OCI-LY1 (cell line): ENCODE measurements at regions not wholly inside any gene's neighbourhood (a gene's known extent, or its start where the extent isn't known, plus 50 kb on each side); places are given as distances from the start of the nearest gene placed in this dataset.

Source experiments
- H2AFZ ChIP-seq: fragments of 200-600 bp; sonication (generic), shearing (Covaris generic); 2 replicates; pipeline ENCODE4 v1.6.0; 2014; ENCODE audit warnings: antibody characterized with exemption, mild to moderate bottlenecking, low read length
- H3F3A ChIP-seq: fragments of 200-600 bp; sonication (generic), shearing (Covaris generic); 2 replicates; pipeline ENCODE4 v1.6.0; 2014; ENCODE audit warnings: mild to moderate bottlenecking, antibody characterized with exemption, low read length, moderate library complexity; ENCODE audit not compliant: insufficient read depth
- H3K27ac ChIP-seq: fragments of 200-600 bp; sonication (generic); 2 replicates; pipeline ENCODE4 v1.5.1; 2014; ENCODE audit warnings: low read length, mixed run types, mild to moderate bottlenecking, low read depth; ENCODE audit not compliant: poor library complexity, severe bottlenecking
- H3K27me3 ChIP-seq: fragments of 200-600 bp; sonication (generic); 2 replicates; pipeline ENCODE4 v1.6.0; 2014; ENCODE audit warnings: antibody characterized with exemption, mild to moderate bottlenecking, low read length, moderate library complexity; ENCODE audit not compliant: insufficient read depth
- H3K36me3 ChIP-seq: fragments of 200-600 bp; sonication (generic); 2 replicates; pipeline ENCODE4 v1.6.1; 2014; ENCODE audit warnings: mild to moderate bottlenecking, antibody characterized with exemption, low read length, moderate library complexity, mixed read lengths; ENCODE audit not compliant: insufficient read depth
- H3K4me1 ChIP-seq: fragments of 200-600 bp; sonication (generic); 2 replicates; pipeline ENCODE4 v1.5.1; 2014; ENCODE audit warnings: mild to moderate bottlenecking, low read length, moderate library complexity; ENCODE audit not compliant: insufficient read depth, severe bottlenecking
- H3K4me2 ChIP-seq: fragments of 200-600 bp; sonication (generic), shearing (Covaris generic); 2 replicates; pipeline ENCODE4 v1.6.1; 2014; ENCODE audit warnings: low read length
- H3K4me3 ChIP-seq: fragments of 200-600 bp; sonication (generic); 2 replicates; pipeline ENCODE4 v1.5.1; 2014; ENCODE audit warnings: low read length, low read depth, mild to moderate bottlenecking, mixed read lengths; ENCODE audit not compliant: poor library complexity, severe bottlenecking
- H3K79me2 ChIP-seq: fragments of 200-600 bp; shearing (Covaris generic); 2 replicates; pipeline ENCODE4 v1.6.1; 2016; ENCODE audit warnings: mixed run types, low read length, mixed read lengths; ENCODE audit not compliant: insufficient read depth
- H3K9ac ChIP-seq: fragments of 200-600 bp; sonication (generic), shearing (Covaris generic); 2 replicates; pipeline ENCODE4 v1.6.1; 2014; ENCODE audit warnings: mild to moderate bottlenecking, low read length, mixed read lengths
- H3K9me2 ChIP-seq: fragments of 200-600 bp; sonication (generic), shearing (Covaris generic); 2 replicates; pipeline ENCODE4 v1.6.1; 2014; ENCODE audit warnings: low read depth, mild to moderate bottlenecking, low read length, mixed read lengths
- H3K9me3 ChIP-seq: fragments of 200-600 bp; shearing (Covaris generic); 2 replicates; pipeline ENCODE4 v1.6.1; 2014; ENCODE audit warnings: low read length, mixed read lengths
- H4K20me1 ChIP-seq: fragments of 200-600 bp; sonication (generic), shearing (Covaris generic); 2 replicates; pipeline ENCODE4 v1.6.0; 2016; ENCODE audit warnings: mild to moderate bottlenecking, low read length; ENCODE audit not compliant: insufficient read depth
- EZH2 ChIP-seq: fragments of 200-600 bp; sonication (generic), shearing (Covaris generic); IDR thresholded peaks from 2 replicates; pipeline ENCODE4 v1.8.0; 2017; ENCODE audit warnings: borderline replicate concordance, mixed run types, mild to moderate bottlenecking, antibody characterized with exemption, low read length, moderate library complexity, mixed read lengths
- TF ChIP-seq, protein P1 (sequence below): fragments of 200-600 bp; sonication (generic), shearing (Covaris generic); IDR thresholded peaks from 2 replicates; pipeline ENCODE4 v1.5.1; 2017; ENCODE audit warnings: mild to moderate bottlenecking, antibody characterized with exemption, low read length, moderate library complexity, mixed read lengths

DNA sequence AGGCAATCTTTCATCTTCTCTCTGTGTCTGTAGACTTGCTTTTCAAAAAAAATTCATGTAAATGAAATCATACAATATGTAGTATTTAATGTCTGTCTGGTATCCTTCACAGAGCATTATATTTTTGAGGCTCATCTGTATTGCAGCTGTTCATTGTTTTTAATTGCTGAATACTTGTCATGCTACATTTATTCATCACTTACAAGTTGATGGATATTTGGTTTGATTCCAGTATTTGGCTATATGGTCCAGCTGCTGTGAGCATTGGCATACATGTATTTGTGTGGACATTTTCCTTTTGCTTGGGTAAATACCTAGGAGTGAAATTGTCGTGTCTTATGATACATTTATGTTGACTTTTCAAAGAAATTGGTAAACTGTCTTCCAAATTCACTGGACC, 441.4 kb downstream of the DCDC2C start:
- TF ChIP-seq, protein P1, sequence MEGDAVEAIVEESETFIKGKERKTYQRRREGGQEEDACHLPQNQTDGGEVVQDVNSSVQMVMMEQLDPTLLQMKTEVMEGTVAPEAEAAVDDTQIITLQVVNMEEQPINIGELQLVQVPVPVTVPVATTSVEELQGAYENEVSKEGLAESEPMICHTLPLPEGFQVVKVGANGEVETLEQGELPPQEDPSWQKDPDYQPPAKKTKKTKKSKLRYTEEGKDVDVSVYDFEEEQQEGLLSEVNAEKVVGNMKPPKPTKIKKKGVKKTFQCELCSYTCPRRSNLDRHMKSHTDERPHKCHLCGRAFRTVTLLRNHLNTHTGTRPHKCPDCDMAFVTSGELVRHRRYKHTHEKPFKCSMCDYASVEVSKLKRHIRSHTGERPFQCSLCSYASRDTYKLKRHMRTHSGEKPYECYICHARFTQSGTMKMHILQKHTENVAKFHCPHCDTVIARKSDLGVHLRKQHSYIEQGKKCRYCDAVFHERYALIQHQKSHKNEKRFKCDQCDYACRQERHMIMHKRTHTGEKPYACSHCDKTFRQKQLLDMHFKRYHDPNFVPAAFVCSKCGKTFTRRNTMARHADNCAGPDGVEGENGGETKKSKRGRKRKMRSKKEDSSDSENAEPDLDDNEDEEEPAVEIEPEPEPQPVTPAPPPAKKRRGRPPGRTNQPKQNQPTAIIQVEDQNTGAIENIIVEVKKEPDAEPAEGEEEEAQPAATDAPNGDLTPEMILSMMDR: no peak
- TF ChIP-seq EZH2: no peak
- H3K9me2 ChIP-seq: no peaks in the 10 kb centered on the region
- no peak overlapping the region for H2AFZ ChIP-seq
- no peaks in the 10 kb centered on the region for H3F3A ChIP-seq
- H3K36me3 ChIP-seq: no peaks in the 10 kb centered on the region
- no peaks in the 10 kb centered on the region for H3K27me3 ChIP-seq
- H4K20me1 ChIP-seq: no peaks in the 10 kb centered on the region
- no peak overlapping the region for H3K27ac ChIP-seq
- no peaks in the 10 kb centered on the region for H3K4me1 ChIP-seq
- H3K4me3 ChIP-seq: no peak overlapping the region
- no peak overlapping the region for H3K9ac ChIP-seq
- H3K4me2 ChIP-seq: no peak overlapping the region
- H3K79me2 ChIP-seq: no peaks in the 10 kb centered on the region
- H3K9me3 ChIP-seq: no peaks in the 10 kb centered on the region

DNA sequence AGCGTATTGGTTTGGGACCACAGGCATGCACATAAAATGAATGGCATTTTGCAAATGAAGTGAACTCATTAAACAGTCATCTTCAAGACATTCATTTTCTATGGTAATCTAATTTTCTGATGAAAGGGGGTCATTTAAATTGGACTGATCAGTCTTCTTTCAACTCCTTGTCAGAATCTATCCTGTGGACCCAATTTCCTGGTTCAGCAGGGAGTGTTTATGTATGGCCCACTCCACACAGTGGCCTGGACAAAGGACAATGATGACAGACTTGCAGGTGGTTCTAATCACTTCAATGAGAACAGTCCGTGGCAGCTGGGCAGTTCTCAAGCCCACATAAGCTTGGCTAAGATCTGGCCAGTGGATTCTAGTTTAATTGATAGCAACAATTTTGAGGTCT, 448.1 kb downstream of the DCDC2C start:
- Histone ChIP-seq H3K9me2 (no peaks in the 10 kb centered on the region), H3K9ac (no peak overlapping the region), H3K4me2 (no peak overlapping the region), H3K27me3 (no peaks in the 10 kb centered on the region), H3K4me3 (no peak overlapping the region), H4K20me1 (no peaks in the 10 kb centered on the region), H2AFZ (no peak overlapping the region), H3F3A (no peaks in the 10 kb centered on the region), H3K4me1 (no peaks in the 10 kb centered on the region), H3K79me2 (no peaks in the 10 kb centered on the region), H3K36me3 (no peaks in the 10 kb centered on the region), H3K9me3 (no peaks in the 10 kb centered on the region), H3K27ac (no peak overlapping the region)
- TF ChIP-seq, protein P1: no peak
- no peak for TF ChIP-seq EZH2

DNA sequence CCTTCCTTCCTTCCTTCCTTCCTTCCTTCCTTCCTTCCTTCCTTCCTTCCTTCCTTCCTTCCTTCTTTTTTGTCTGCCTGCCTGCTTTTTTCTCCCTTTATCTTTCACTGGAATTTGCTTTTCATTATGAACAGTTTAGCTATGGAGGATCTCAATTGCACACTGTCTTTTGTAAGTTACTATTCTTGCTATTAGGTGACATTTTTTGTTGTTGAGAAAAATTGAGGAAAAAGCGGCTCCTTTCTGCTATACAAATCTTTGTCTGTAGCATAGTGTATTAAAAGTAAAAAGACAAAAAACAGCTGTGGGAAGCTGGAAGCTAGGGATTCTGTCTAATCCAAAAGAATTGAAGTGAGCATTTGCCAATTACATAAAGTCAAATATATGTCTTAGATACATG, 448.7 kb downstream of the DCDC2C start:
- no peaks in the 10 kb centered on the region for H3K9me3 ChIP-seq
- no peaks in the 10 kb centered on the region for H3F3A ChIP-seq
- no peak overlapping the region for H3K27ac ChIP-seq
- no peak overlapping the region for H3K4me2 ChIP-seq
- no peaks in the 10 kb centered on the region for H3K79me2 ChIP-seq
- TF ChIP-seq EZH2: no peak
- TF ChIP-seq, protein P1: no peak
- H2AFZ ChIP-seq: no peak overlapping the region
- H3K4me1 ChIP-seq: no peaks in the 10 kb centered on the region
- H3K27me3 ChIP-seq: no peaks in the 10 kb centered on the region
- no peaks in the 10 kb centered on the region for H3K9me2 ChIP-seq
- H3K9ac ChIP-seq: no peak overlapping the region
- H3K4me3 ChIP-seq: no peak overlapping the region
- no peaks in the 10 kb centered on the region for H3K36me3 ChIP-seq
- H4K20me1 ChIP-seq: no peaks in the 10 kb centered on the region
